Stimulated activated CD4-positive, alpha-beta T cell treated with anti-CD3 and anti-CD28 coated beads, TNF-alpha, amount 100 ng/mL, for 4 hours (primary cell): ENCODE measurements at regions not wholly inside any gene's neighbourhood (a gene's known extent, or its start where the extent isn't known, plus 50 kb on each side); places are given as distances from the start of the nearest gene placed in this dataset.
"Not testable (repeated sequence)": the region's sequence is repeated elsewhere in the genome, so short reads cannot be mapped to it uniquely, and the experiment has no call there.

Experiments used
- DNase-seq, 3 experiments: peaks; one replicate each; pipeline ENCODE4 v3.0.0-alpha.2; 2020; ENCODE audit warnings: low read depth in 3 of 3

GRCh38 chrX:55142206-55142918 lies 53.5 kb downstream of the PAGE2 start:
- no peak for DNase-seq

- no peak for DNase-seq
These were observed 54.1 kb downstream of the PAGE2 start for GRCh38 chrX:55142919-55143310.

- DNase-seq = no peak
These were observed 54.8 kb downstream of the PAGE2 start for GRCh38 chrX:55143621-55144020.

- DNase-seq = no peak
These were observed 55.9 kb downstream of the PAGE2 start for GRCh38 chrX:55144697-55145096.

- no peak for DNase-seq
These were observed 60.4 kb downstream of the PAGE2 start for GRCh38 chrX:55149242-55149641.

GRCh38 chrX:55151199-55151598 lies 62.4 kb downstream of the PAGE2 start:
- DNase-seq = no peak

GRCh38 chrX:55159551-55159950 lies 60.6 kb upstream of the PAGE5 start:
- no peak for DNase-seq

- peak; percentile 66 to 82 (median 79) for DNase-seq
These were observed 59.2 kb upstream of the PAGE5 start for GRCh38 chrX:55160685-55161552.

- DNase-seq = no peak
These were observed 58.6 kb upstream of the PAGE5 start for GRCh38 chrX:55161581-55161980.

- no peak for DNase-seq
These were observed 57.0 kb upstream of the PAGE5 start for GRCh38 chrX:55163171-55163570.

GRCh38 chrX:55165026-55165425 lies 55.1 kb upstream of the PAGE5 start:
- not testable (repeated sequence) for DNase-seq

- no peak for DNase-seq
These were observed 52.9 kb upstream of the PAGE5 start for GRCh38 chrX:55167124-55167803.

- no peak for DNase-seq
These were observed 52.2 kb upstream of the PAGE5 start for GRCh38 chrX:55167901-55168300.

- DNase-seq = no peak
These were observed 50.4 kb upstream of the PAGE5 start for GRCh38 chrX:55169782-55170181.
